ENCODE measurements at regions not wholly inside any gene's neighbourhood (a gene's known extent, or its start where the extent isn't known, plus 50 kb on each side); places are given as distances from the start of the nearest gene placed in this dataset.

- no peak for TF ChIP-seq CTCF (IDR thresholded peaks at IDR 0.05 in 8 of 11, conservative IDR thresholded peaks at IDR 0.05 in 3 of 11)
- TF ChIP-seq POLR2A (IDR thresholded peaks at IDR 0.05), result no peak
- TF ChIP-seq POLR2AphosphoS5 (IDR thresholded peaks at IDR 0.05), result no peak
Measured at GRCh38 chr2:16128746-16129610, 188.6 kb downstream of the MYCN start.
